Endothelial cell (in vitro differentiated cells): ENCODE measurements at regions not wholly inside any gene's neighbourhood (a gene's known extent, or its start where the extent isn't known, plus 50 kb on each side); places are given as distances from the start of the nearest gene placed in this dataset.

ENCODE experiments used
- DNase-seq: peaks from one replicate; pipeline ENCODE4 v3.0.0; 2021; ENCODE audit warnings: low spot score
- H3K27ac Mint-ChIP-seq: one replicate; pipeline ENCODE4 v1.8.0; 2021; ENCODE audit warnings: mixed read lengths, inconsistent platforms; ENCODE audit not compliant: unreplicated experiment
- H3K27me3 Mint-ChIP-seq: one replicate; pipeline ENCODE4 v1.8.0; 2021; ENCODE audit warnings: mild to moderate bottlenecking, moderate library complexity, mixed read lengths, inconsistent platforms; ENCODE audit not compliant: unreplicated experiment
- H3K36me3 Mint-ChIP-seq: one replicate; pipeline ENCODE4 v1.8.0; 2021; ENCODE audit warnings: mild to moderate bottlenecking, low read depth, mixed read lengths, inconsistent platforms; ENCODE audit not compliant: unreplicated experiment
- H3K4me1 Mint-ChIP-seq: one replicate; pipeline ENCODE4 v1.8.0; 2021; ENCODE audit warnings: mild to moderate bottlenecking, mixed read lengths, inconsistent platforms; ENCODE audit not compliant: unreplicated experiment
- H3K4me3 Mint-ChIP-seq: one replicate; pipeline ENCODE4 v1.8.0; 2021; ENCODE audit warnings: mild to moderate bottlenecking, mixed read lengths, inconsistent platforms; ENCODE audit not compliant: unreplicated experiment
- H3K9me3 Mint-ChIP-seq: one replicate; pipeline ENCODE4 v1.8.0; 2021; ENCODE audit warnings: mixed read lengths, inconsistent platforms; ENCODE audit not compliant: unreplicated experiment
- CTCF ChIP-seq: fragments of 200-600 bp; sonication (generic); IDR thresholded peaks from one replicate; pipeline ENCODE4 v1.5.0; 2021; ENCODE audit warnings: antibody characterized with exemption; ENCODE audit not compliant: unreplicated experiment

GRCh38 chr1:193433599-193433998 lies 247.2 kb upstream of the B3GALT2 start:
- Mint-ChIP-seq H3K9me3 (peaks cover 11% of the 10 kb centered on the region), H3K27ac (no peak overlapping the region), H3K4me3 (no peak overlapping the region), H3K36me3 (peaks cover 9% of the 10 kb centered on the region), H3K27me3 (no peaks in the 10 kb centered on the region), H3K4me1 (no peaks in the 10 kb centered on the region)
- no peak for DNase-seq
- TF ChIP-seq CTCF: no peak

- peaks cover 11% of the 10 kb centered on the region for H3K9me3 Mint-ChIP-seq
- no peak overlapping the region for H3K4me3 Mint-ChIP-seq
- no peak for TF ChIP-seq CTCF
- H3K27me3 Mint-ChIP-seq: no peaks in the 10 kb centered on the region
- no peaks in the 10 kb centered on the region for H3K4me1 Mint-ChIP-seq
- no peak overlapping the region for H3K27ac Mint-ChIP-seq
- H3K36me3 Mint-ChIP-seq: peaks cover 9% of the 10 kb centered on the region
- DNase-seq: no peak
Measured at GRCh38 chr1:193432979-193433587, 246.7 kb upstream of the B3GALT2 start.

GRCh38 chr1:193431265-193431977 lies 245.0 kb upstream of the B3GALT2 start:
- no peaks in the 10 kb centered on the region for H3K4me1 Mint-ChIP-seq
- peaks cover 9% of the 10 kb centered on the region for H3K36me3 Mint-ChIP-seq
- no peak for TF ChIP-seq CTCF
- DNase-seq: no peak
- H3K27me3 Mint-ChIP-seq: no peaks in the 10 kb centered on the region
- peaks cover 11% of the 10 kb centered on the region for H3K9me3 Mint-ChIP-seq
- H3K27ac Mint-ChIP-seq: no peak overlapping the region
- H3K4me3 Mint-ChIP-seq: no peak overlapping the region

- Mint-ChIP-seq H3K9me3 (peaks cover 5% of the 10 kb centered on the region), H3K27me3 (no peaks in the 10 kb centered on the region), H3K27ac (no peak overlapping the region), H3K4me1 (no peaks in the 10 kb centered on the region), H3K36me3 (peaks cover 3% of the 10 kb centered on the region), H3K4me3 (no peak overlapping the region)
- no peak for DNase-seq
- TF ChIP-seq CTCF: no peak
Measured at GRCh38 chr1:193427524-193427923, 241.1 kb upstream of the B3GALT2 start.

- no peaks in the 10 kb centered on the region for H3K36me3 Mint-ChIP-seq
- peaks cover 2% of the 10 kb centered on the region for H3K9me3 Mint-ChIP-seq
- TF ChIP-seq CTCF: no peak
- peaks cover 2% of the 10 kb centered on the region for H3K27me3 Mint-ChIP-seq
- no peak overlapping the region for H3K4me3 Mint-ChIP-seq
- no peak for DNase-seq
- H3K4me1 Mint-ChIP-seq: no peaks in the 10 kb centered on the region
- H3K27ac Mint-ChIP-seq: no peak overlapping the region
Measured at GRCh38 chr1:193426061-193426460, 239.6 kb upstream of the B3GALT2 start.
